Caco-2 (cell line): ENCODE measurements at regions not wholly inside any gene's neighbourhood (a gene's known extent, or its start where the extent isn't known, plus 50 kb on each side); places are given as distances from the start of the nearest gene placed in this dataset.
A peak's percentile ranks its signal among the peaks of the same experiment; 100 is the strongest.

Experiments used
- BruUV-seq: library from RNA; stranded (reverse); fragments of 400-500 nt; replicated peaks from 2 replicates; lab custom pipeline; 2021; lab: Mats Ljungman, UMichigan
- CTCF ChIA-PET: fragments of 300-600 bp; sonication (Branson Sonifier 250); formaldehyde crosslinking; loops from one replicate; lab custom pipeline; 2022; ENCODE audit warnings: antibody characterized with exemption; lab: Charles Lee
- POLR2A ChIA-PET: fragments of 300-600 bp; sonication (Branson Sonifier 250); formaldehyde crosslinking; loops from one replicate; lab custom pipeline; 2022; ENCODE audit warnings: antibody characterized with exemption; lab: Charles Lee
- DNase-seq, 2 experiments: peaks; one replicate each; pipeline versions ENCODE4 v3.0.0 to v3.0.0-alpha.2; 2020 to 2022
- H3K27me3 ChIP-seq: replicated peaks from 2 replicates; pipeline ENCODE4 v1.6.0; 2011; ENCODE audit warnings: low read length; ENCODE audit not compliant: control insufficient read depth, insufficient read depth
- H3K36me3 ChIP-seq: 2 replicates; pipeline ENCODE4 v1.5.1; 2011; ENCODE audit warnings: low read length; ENCODE audit not compliant: control insufficient read depth, insufficient read depth
- H3K4me1 ChIP-seq: fragments of 250-450 bp; sonication (Bioruptor Pico); 2 replicates; pipeline ENCODE4 v1.5.1; 2020; ENCODE audit warnings: mild to moderate bottlenecking
- H3K4me3 ChIP-seq: 2 replicates; pipeline ENCODE4 v1.5.1; 2011; ENCODE audit warnings: low read depth, mild to moderate bottlenecking, control low read depth, low read length
- H3K9me3 ChIP-seq: fragments of 250-450 bp; sonication (Bioruptor Pico); 2 replicates; pipeline ENCODE4 v1.5.1; 2020; ENCODE audit warnings: mild to moderate bottlenecking, moderate library complexity
- H3K27ac Mint-ChIP-seq: one replicate; pipeline ENCODE4 v1.8.0; 2022; ENCODE audit warnings: mixed read lengths; ENCODE audit not compliant: unreplicated experiment
- H3K27me3 Mint-ChIP-seq: one replicate; pipeline ENCODE4 v1.8.0; 2022; ENCODE audit warnings: mixed read lengths; ENCODE audit not compliant: insufficient read depth, unreplicated experiment
- H3K36me3 Mint-ChIP-seq: one replicate; pipeline ENCODE4 v1.8.0; 2022; ENCODE audit warnings: mild to moderate bottlenecking, mixed read lengths; ENCODE audit not compliant: insufficient read depth, unreplicated experiment
- H3K4me1 Mint-ChIP-seq: one replicate; pipeline ENCODE4 v1.8.0; 2022; ENCODE audit warnings: low read depth, mixed read lengths; ENCODE audit not compliant: unreplicated experiment
- H3K4me3 Mint-ChIP-seq: one replicate; pipeline ENCODE4 v1.8.0; 2022; ENCODE audit warnings: mild to moderate bottlenecking, moderate library complexity, mixed read lengths; ENCODE audit not compliant: unreplicated experiment
- H3K9me3 Mint-ChIP-seq: one replicate; pipeline ENCODE4 v1.8.0; 2022; ENCODE audit warnings: mixed read lengths; ENCODE audit not compliant: unreplicated experiment
- intact Hi-C: fragments of 100-400 bp; cut with micrococcal nuclease; formaldehyde crosslinking; loops from one replicate; pipeline ENCODE4 v1.10.0; 2022; ENCODE audit not compliant: unreplicated experiment
- TF ChIP-seq, protein P1 (sequence below), 2 experiments: fragments of 200-600 bp in 1 of 2; IDR thresholded peaks; 1 replicate in 1 of 2; 2 replicates in 1 of 2; pipeline versions ENCODE4 v1.5.1 to v1.8.0; 2011 to 2022; ENCODE audit warnings: antibody characterized with exemption in 1 of 2, control low read depth in 1 of 2, inconsistent platforms in 1 of 2, low read depth in 1 of 2, low read length in 1 of 2, mild to moderate bottlenecking in 1 of 2, moderate library complexity in 1 of 2; ENCODE audit not compliant: insufficient read depth in 1 of 2, severe bottlenecking in 1 of 2, unreplicated experiment in 1 of 2

DNA sequence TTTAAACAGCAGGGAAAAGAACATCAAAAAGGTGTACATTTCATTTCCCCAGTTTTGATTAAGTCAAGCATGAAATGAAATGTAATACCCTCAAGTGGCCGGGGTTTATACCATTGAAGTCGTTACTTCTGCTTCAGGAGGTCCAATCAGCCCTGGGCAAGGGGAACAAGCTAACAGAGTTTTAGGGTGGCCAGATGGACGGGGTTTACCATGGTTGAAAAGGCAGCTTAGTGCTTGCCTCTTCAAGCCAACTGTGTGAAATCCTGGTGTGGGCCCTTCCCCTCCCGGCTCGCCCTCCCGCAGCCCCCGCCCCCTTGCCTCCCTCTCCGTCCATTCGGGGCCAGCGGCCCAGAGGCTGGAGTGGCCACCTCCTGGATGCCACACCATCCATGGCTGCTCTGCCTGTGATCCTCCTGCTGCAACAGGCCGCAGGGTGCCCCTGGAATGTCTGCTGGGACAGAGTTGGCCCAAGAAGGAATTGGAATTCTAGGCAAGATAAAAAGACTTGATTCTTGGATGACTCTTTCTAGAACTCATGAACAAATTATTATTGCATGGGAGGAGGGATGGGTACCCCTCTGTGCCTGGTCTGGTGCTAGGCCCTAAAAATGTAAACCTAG lies 296.2 kb upstream of the IRX3 start:
- no peak overlapping the region for H3K4me3 Mint-ChIP-seq
- H3K27me3 Mint-ChIP-seq = no peaks in the 10 kb centered on the region
- peaks cover 19% of the 10 kb centered on the region for H3K4me1 Mint-ChIP-seq
- no TSS peak for BruUV-seq
- CTCF ChIA-PET = no interaction called here
- no peak for DNase-seq
- POLR2A ChIA-PET = no interaction called here
- H3K36me3 Mint-ChIP-seq = no peaks in the 10 kb centered on the region
- TF ChIP-seq, protein P1, sequence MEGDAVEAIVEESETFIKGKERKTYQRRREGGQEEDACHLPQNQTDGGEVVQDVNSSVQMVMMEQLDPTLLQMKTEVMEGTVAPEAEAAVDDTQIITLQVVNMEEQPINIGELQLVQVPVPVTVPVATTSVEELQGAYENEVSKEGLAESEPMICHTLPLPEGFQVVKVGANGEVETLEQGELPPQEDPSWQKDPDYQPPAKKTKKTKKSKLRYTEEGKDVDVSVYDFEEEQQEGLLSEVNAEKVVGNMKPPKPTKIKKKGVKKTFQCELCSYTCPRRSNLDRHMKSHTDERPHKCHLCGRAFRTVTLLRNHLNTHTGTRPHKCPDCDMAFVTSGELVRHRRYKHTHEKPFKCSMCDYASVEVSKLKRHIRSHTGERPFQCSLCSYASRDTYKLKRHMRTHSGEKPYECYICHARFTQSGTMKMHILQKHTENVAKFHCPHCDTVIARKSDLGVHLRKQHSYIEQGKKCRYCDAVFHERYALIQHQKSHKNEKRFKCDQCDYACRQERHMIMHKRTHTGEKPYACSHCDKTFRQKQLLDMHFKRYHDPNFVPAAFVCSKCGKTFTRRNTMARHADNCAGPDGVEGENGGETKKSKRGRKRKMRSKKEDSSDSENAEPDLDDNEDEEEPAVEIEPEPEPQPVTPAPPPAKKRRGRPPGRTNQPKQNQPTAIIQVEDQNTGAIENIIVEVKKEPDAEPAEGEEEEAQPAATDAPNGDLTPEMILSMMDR (IDR thresholded peaks at IDR 0.05; ENCODE audit: insufficient read depth in 1 of 2, low read depth in 1 of 2, low read length in 1 of 2, severe bottlenecking in 1 of 2, unreplicated experiment in 1 of 2) = no peak
- no peaks in the 10 kb centered on the region for H3K27me3 ChIP-seq
- no peak overlapping the region for H3K27ac Mint-ChIP-seq
- H3K4me3 ChIP-seq = no peak overlapping the region
- 0 out of 2 replicates have a peak, but pooled peaks cover 8% of the 10 kb centered on the region for H3K9me3 ChIP-seq
- H3K4me1 ChIP-seq = peaks cover 18% of the 10 kb centered on the region
- H3K36me3 ChIP-seq = no peaks in the 10 kb centered on the region
- intact Hi-C loops = no loop called here
- peaks cover 11% of the 10 kb centered on the region for H3K9me3 Mint-ChIP-seq

DNA sequence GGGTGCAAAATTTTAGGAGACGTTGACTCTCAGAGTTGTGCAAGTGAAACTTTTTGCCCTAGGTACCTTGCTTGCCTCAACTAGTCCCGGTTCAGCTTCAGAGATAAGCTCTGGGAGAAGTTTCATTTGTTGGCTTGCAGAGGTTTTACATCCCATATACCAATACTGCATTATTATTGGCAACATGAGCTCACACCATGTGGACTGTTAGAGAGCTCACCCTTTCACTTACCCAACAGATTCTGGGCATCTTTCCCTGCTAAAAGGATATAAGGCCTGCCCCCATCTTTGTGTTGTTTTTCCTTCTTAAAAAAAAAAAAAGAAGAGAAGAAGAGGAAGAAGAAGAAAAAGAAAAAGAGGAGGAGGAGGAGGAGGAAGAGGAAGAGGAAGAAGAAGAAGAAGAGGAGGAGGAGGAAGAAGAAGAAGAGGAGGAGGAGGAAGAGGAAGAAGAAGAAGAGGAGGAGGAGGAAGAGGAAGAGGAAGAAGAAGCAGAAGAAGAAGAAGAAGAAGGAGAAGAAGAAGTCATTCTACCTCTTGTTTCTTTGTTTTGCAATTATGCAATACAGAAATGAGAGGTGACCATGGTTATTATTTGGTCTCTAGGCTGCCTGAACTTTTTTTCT lies 292.6 kb upstream of the IRX3 start:
- BruUV-seq = no TSS peak
- peaks cover 15% of the 10 kb centered on the region for H3K4me1 Mint-ChIP-seq
- Histone ChIP-seq H3K4me3 (no peak overlapping the region), H3K27me3 (no peaks in the 10 kb centered on the region), H3K36me3 (no peaks in the 10 kb centered on the region), H3K4me1 (peaks cover 13% of the 10 kb centered on the region), H3K9me3 (0 out of 2 replicates have a peak, but pooled peaks cover 8% of the 10 kb centered on the region)
- H3K27ac Mint-ChIP-seq = no peak overlapping the region
- TF ChIP-seq, protein P1 (IDR thresholded peaks at IDR 0.05; ENCODE audit: insufficient read depth in 1 of 2, low read depth in 1 of 2, low read length in 1 of 2, severe bottlenecking in 1 of 2, unreplicated experiment in 1 of 2) = no peak
- intact Hi-C loops = no loop called here
- peaks cover 10% of the 10 kb centered on the region for H3K9me3 Mint-ChIP-seq
- no peak overlapping the region for H3K4me3 Mint-ChIP-seq
- ChIA-PET POLR2A (no interaction called here), CTCF (interaction anchor here (0.6 kb wide), 1 partner anchor 394 kb away, joined by 3 read pairs; no protein-coding TSS in a partner anchor)
- no peaks in the 10 kb centered on the region for H3K27me3 Mint-ChIP-seq
- DNase-seq = no peak
- H3K36me3 Mint-ChIP-seq = no peaks in the 10 kb centered on the region

DNA sequence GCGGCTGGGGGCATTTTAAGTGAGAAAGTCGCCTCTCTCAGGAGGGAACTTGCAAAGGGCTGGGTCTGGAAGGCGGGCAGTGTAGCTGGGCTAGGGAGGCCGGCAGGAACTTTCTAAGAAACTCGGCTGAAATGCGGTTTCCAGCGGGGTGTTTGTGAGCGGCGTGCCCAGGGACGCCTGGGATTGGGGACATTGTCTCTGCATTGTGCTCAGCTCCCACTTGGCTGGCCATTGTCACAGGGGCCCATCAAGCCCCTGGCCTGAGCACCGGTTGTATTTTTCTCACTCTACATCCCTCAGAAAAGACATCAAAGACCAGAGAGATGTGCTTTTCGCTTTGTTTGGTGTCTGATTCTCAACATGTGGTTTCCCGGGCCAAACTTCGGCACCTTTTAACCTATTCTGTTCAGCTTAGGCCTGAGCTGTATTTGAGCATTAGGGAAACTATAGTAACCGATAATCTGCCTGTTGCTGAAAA lies 291.1 kb upstream of the IRX3 start:
- Histone ChIP-seq H3K36me3 (no peaks in the 10 kb centered on the region), H3K4me3 (no peak overlapping the region), H3K27me3 (no peaks in the 10 kb centered on the region), H3K4me1 (0 out of 2 replicates have a peak, but pooled peaks cover 3% of the 10 kb centered on the region), H3K9me3 (no peaks in the 10 kb centered on the region; the same call in 1 of the 2 replicates)
- no peaks in the 10 kb centered on the region for H3K27me3 Mint-ChIP-seq
- no TSS peak for BruUV-seq
- peak overlapping the region; percentile 74 for H3K27ac Mint-ChIP-seq
- POLR2A ChIA-PET = no interaction called here
- intact Hi-C loops = no loop called here
- H3K4me3 Mint-ChIP-seq = no peak overlapping the region
- TF ChIP-seq, protein P1 (IDR thresholded peaks at IDR 0.05; ENCODE audit: insufficient read depth in 1 of 2, low read depth in 1 of 2, low read length in 1 of 2, severe bottlenecking in 1 of 2, unreplicated experiment in 1 of 2) = no peak
- CTCF ChIA-PET = interaction anchor here (0.6 kb wide), 1 partner anchor 733 kb away, joined by 3 read pairs; no protein-coding TSS in a partner anchor
- peaks cover 10% of the 10 kb centered on the region for H3K9me3 Mint-ChIP-seq
- H3K36me3 Mint-ChIP-seq = no peaks in the 10 kb centered on the region
- H3K4me1 Mint-ChIP-seq = peaks cover 6% of the 10 kb centered on the region
- DNase-seq = no peak
